Mucosa of descending colon (tissue), 3 donors: ENCODE measurements at regions not wholly inside any gene's neighbourhood (a gene's known extent, or its start where the extent isn't known, plus 50 kb on each side); places are given as distances from the start of the nearest gene placed in this dataset.

Experiments
- ATAC-seq: fragments of 200-7000 bp; cut with Tn5 transposase; one replicate; pipeline ENCODE4 v1.9.1; 2020; ENCODE audit warnings: mild to moderate bottlenecking, moderate library complexity
- DNase-seq, 3 donors: peaks; one replicate each; pipeline ENCODE4 v3.0.0-alpha.2; 2020
- H3K36me3 ChIP-seq: fragments of 200-600 bp; one replicate; pipeline ENCODE4 v1.8.0; 2021; ENCODE audit warnings: low read depth, mild to moderate bottlenecking
- H3K4me1 ChIP-seq: fragments of 200-600 bp; one replicate; pipeline ENCODE4 v1.8.0; 2021; ENCODE audit warnings: low read depth, mild to moderate bottlenecking
- H3K4me3 ChIP-seq: fragments of 200-600 bp; one replicate; pipeline ENCODE4 v1.8.0; 2021; ENCODE audit warnings: mild to moderate bottlenecking
- H3K9me3 ChIP-seq: fragments of 200-600 bp; one replicate; pipeline ENCODE4 v1.8.0; 2021; ENCODE audit warnings: mild to moderate bottlenecking
- CTCF ChIP-seq: fragments of 200-600 bp; IDR thresholded peaks from one replicate; pipeline ENCODE4 v1.8.0; 2022; ENCODE audit warnings: antibody characterized with exemption, mild to moderate bottlenecking
- intact Hi-C, 2 donors: fragments of 100-400 bp; cut with DNase I in 1 of 2; cut with micrococcal nuclease in 1 of 2; formaldehyde crosslinking; loops; one replicate each; pipeline versions ENCODE4 v1.11.0 to v1.11.1; 2022; cut with DNase I, micrococcal nuclease
- donor health status: DM: no; HTN: no; CAD: no; lungs with moderate emphysema.
- donor health status: DM: no; HTN: no; CAD: no.
- donor health status: DM: no; HTN: yes; CAD: no.

DNA sequence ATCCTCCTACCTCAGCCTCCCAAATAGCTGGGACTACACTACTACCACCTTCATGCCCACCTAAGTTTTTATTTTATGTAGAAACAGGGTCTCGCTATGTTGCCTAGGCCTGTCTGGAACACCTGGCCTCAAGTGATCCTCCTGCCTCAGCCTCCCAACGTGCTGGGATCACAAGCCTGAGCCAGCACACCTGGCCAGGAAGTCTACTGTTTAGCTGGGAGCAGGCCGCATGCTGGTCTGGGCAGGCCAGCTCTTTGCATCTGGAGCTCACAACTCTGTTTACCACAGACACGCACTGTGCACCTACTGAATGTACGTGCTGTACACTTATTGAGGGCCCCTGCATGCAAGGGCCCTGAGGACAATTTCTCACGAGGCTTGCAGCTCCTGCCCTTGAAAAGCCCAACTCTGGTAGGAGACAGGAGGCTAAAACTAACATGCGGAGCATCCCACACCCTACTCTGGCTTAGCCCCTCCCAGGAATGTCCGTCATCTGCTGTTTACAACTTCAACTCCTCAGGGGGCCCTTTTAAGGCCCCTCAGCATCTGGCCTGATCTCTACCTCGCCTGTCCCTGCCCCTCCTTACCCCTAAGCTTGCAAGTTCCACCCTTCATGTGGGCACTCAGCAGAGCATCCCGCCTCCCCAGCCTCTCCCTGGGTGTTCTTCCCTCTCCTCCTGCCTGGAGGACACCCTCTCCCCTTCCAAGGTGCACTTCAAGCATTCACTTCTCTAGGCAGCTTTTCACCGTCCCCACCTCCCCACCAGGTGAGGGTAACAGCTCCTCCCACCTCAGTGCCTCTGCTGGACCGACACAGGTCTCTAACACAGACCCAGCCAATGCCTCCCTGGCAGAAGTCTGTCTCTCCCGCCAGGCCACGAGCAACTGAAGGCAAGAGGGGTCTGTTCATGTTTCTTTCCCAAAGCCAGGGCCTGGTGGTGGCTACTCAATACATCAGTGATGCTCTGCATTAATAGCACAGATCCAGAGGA lies 114.2 kb upstream of the UQCRFS1 start:
- H3K9me3 ChIP-seq, result no peaks in the 10 kb centered on the region
- ATAC-seq (no peak), DNase-seq (no peak)
- H3K4me1 ChIP-seq, result no peaks in the 10 kb centered on the region
- no peaks in the 10 kb centered on the region for H3K36me3 ChIP-seq
- intact Hi-C loops, result no loop called here
- no peak overlapping the region for H3K4me3 ChIP-seq
- no peak for TF ChIP-seq CTCF

DNA sequence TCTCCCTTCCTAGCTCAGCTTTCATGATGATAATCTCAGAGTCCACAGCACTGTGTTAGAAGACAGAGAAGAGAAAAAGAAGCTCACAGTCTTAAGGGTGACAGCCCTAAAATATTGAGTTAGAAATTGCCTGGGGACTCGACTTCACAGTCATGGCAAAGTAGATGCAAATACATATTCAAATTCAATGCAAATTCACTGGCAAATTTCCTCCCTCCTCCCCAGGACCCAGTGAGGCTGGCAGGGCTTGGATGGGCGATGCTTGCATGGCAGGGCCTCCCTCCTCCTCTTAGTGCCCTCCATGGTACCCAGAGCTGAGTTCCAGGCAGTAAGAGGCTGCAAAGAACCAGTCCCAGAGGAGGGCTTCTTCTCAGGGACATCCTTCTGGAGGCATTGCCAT lies 115.6 kb upstream of the UQCRFS1 start:
- Histone ChIP-seq H3K4me3 (no peak overlapping the region), H3K4me1 (no peaks in the 10 kb centered on the region), H3K36me3 (no peaks in the 10 kb centered on the region), H3K9me3 (no peaks in the 10 kb centered on the region)
- intact Hi-C loops, result no loop called here
- ATAC-seq (no peak), DNase-seq (no peak)
- no peak for TF ChIP-seq CTCF

DNA sequence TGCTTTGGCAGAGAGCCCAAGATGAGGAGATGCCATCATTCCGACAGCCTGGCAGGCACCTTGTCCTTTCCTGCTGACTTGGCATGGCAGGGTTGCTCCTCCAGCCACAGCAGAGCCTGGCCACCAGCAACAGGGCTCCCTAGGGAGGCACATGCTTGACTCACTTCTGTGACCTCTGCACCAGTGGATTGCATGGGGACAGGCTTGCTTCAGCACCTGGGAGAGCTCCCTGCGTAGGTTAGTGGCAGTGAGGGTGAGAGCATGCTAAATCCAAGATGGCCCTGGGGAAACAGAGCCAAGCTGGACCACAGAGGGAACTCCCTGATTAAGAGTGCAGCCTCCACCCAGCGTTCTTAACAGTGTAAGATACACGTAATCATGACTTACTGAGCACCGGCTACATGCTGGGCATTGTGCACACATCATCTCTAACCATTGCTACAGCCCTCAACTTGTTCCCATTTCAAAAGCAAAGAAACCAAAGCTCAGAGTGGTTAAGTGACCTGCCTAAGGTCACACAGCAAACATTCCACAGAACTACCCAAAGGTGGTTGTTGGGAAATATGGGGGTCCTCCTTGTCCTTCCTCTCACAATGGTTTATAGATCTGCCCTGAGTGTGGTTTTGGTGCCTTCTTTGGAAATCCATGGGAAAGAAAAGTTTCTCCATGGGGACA lies 116.6 kb upstream of the UQCRFS1 start:
- no peak for ATAC-seq
- no peak for DNase-seq

GRCh38 chr19:29336425-29336824 lies 123.5 kb upstream of the UQCRFS1 start:
- TF ChIP-seq CTCF, result no peak
- H3K36me3 ChIP-seq, result no peaks in the 10 kb centered on the region
- ATAC-seq (no peak), DNase-seq (no peak)
- H3K4me1 ChIP-seq, result no peaks in the 10 kb centered on the region
- no peak overlapping the region for H3K4me3 ChIP-seq
- peaks cover 11% of the 10 kb centered on the region for H3K9me3 ChIP-seq
- intact Hi-C loops, result no loop called here

More for the DNA sequence above, 116.6 kb upstream of the UQCRFS1 start:
- no peak for TF ChIP-seq CTCF
- Histone ChIP-seq H3K4me1 (no peaks in the 10 kb centered on the region), H3K4me3 (no peak overlapping the region), H3K9me3 (no peaks in the 10 kb centered on the region), H3K36me3 (no peaks in the 10 kb centered on the region)
- intact Hi-C loops, result no loop called here

DNA sequence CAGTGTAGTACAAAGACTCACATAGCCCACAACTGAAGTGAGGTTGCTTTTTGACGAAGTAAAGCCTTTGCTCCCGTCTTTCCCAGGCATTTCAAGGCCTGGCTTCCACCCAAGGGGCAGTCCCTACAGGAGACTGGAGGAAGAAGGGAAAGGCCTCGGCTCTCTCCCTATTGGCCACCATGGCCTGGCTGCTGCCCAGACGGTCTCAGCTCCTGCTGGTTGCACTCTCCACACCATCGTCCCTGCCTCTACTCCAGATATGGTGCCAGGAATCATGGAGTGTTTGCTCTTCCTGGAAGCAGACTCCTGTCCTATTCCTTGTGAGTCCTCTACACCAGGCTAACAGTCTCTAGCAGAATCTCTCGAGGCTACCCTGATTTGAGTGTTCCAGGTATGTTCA lies 124.1 kb upstream of the UQCRFS1 start:
- Histone ChIP-seq H3K4me1 (no peaks in the 10 kb centered on the region), H3K36me3 (no peaks in the 10 kb centered on the region), H3K4me3 (no peak overlapping the region), H3K9me3 (peaks cover 11% of the 10 kb centered on the region)
- ATAC-seq, result no peak
- no peak for TF ChIP-seq CTCF
- intact Hi-C loops, result no loop called here
- DNase-seq, result no peak
